ENCODE measurements at regions not wholly inside any gene's neighbourhood (a gene's known extent, or its start where the extent isn't known, plus 50 kb on each side); places are given as distances from the start of the nearest gene placed in this dataset.

- TF ChIP-seq CTCF (IDR thresholded peaks at IDR 0.05; ENCODE audit: poor library complexity, severe bottlenecking) (no peak), TAF1 (IDR thresholded peaks at IDR 0.05; ENCODE audit: low read depth) (no peak), EP300 (conservative IDR thresholded peaks at IDR 0.05; ENCODE audit: poor library complexity, severe bottlenecking) (no peak), EZH2 (IDR thresholded peaks at IDR 0.05; ENCODE audit: borderline replicate concordance, insufficient read depth, low read length, poor library complexity, severe bottlenecking) (no peak), MXI1 (conservative IDR thresholded peaks at IDR 0.05; ENCODE audit: poor library complexity, severe bottlenecking) (no peak), REST (IDR thresholded peaks at IDR 0.05; ENCODE audit: borderline replicate concordance) (no peak)
Observed at GRCh38 chr13:81636120-81636519, 1295.2 kb upstream of the SPRY2 start.
